HG03060 (cell line): ENCODE measurements at regions not wholly inside any gene's neighbourhood (a gene's known extent, or its start where the extent isn't known, plus 50 kb on each side); places are given as distances from the start of the nearest gene placed in this dataset.
"Not testable (repeated sequence)": the region's sequence is repeated elsewhere in the genome, so short reads cannot be mapped to it uniquely, and the experiment has no call there.

Experiments
- ATAC-seq: cut with Tn5 transposase; IDR thresholded peaks from one replicate; pipeline ENCODE4 v1.9.1; 2021; ENCODE audit warnings: low read depth, moderate number of reproducible peaks; ENCODE audit not compliant: unreplicated experiment

- no peak for ATAC-seq
Observed at GRCh38 chr2:122034777-122035176, 279.3 kb downstream of the TSN start.

GRCh38 chr2:122038816-122039215, 283.4 kb downstream of the TSN start:
- not testable (repeated sequence) for ATAC-seq

GRCh38 chr2:122041455-122041854, 286.0 kb downstream of the TSN start:
- no peak for ATAC-seq

DNA sequence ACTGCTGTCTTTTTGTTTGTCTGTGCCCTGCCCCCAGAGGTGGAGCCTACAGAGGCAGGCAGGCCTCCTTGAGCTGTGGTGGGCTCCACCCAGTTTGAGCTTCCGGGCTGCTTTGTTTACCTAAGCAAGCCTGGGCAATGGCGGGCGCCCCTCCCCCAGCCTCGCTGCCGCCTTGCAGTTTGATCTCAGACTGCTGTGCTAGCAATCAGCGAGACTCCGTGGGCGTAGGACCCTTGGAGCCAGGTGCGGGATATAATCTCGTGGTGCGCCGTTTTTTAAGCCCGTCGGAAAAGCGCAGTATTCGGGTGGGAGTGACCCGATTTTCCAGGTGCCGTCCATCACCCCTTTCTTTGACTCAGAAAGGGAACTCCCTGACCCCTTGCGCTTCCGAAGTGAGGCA, 296.2 kb downstream of the TSN start:
- not testable (repeated sequence) for ATAC-seq

DNA sequence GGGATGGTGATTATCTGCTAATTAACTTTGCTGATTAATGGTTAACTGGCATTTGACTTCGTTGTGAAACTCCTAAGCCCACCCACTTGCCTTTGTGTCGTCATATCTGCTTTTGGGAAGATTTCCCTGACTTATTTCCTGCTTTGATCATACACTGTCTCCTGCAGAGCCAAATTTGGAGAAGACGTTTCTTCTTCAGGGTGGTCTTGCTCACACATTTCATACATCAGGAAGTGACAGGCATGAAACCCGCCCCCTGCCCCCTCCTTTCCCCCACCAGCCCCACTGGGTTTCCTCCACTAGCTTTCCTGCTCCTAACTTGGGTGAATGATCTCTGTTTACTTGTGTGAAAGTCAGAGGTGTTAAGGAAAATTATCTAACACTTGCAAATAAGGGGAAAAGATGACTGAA, 300.1 kb downstream of the TSN start:
- ATAC-seq = no peak

DNA sequence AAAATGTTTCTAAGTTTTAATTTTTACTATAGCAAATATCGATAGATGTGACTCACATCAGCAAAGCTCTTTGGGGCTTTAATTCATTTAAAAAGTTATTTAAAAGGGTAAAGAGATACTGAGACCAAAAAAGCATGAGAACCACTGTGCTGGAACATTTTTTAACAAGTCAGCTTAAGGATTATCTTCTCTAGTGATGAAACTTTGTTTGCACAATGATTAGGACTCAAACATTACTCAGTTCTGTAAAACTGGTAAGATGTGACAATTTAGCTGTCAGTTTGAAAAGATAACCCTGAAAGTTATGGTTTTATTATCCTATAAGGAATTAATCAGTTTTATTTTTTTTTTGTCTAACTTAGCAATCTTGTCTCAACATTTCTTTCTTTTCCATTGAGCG, 301.4 kb downstream of the TSN start:
- no peak for ATAC-seq

DNA sequence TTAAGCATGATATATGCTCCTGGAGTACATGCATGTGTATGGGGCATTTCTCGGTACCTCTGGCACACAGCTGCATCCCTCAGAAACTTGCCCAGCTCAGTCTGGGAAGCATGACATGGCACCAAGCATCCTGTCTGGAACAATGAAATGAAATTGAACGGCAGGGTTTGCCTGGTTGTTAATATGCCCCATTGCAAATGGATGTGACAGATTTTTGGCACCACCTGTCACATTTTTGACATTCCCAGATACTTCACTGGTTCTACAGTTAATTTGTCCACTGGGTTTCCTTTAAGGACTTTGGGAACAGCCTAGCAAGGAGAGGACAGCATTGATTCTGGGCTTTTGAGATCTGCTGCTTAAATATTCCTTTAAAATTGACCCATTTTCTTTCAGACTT, 305.8 kb downstream of the TSN start:
- no peak for ATAC-seq

DNA sequence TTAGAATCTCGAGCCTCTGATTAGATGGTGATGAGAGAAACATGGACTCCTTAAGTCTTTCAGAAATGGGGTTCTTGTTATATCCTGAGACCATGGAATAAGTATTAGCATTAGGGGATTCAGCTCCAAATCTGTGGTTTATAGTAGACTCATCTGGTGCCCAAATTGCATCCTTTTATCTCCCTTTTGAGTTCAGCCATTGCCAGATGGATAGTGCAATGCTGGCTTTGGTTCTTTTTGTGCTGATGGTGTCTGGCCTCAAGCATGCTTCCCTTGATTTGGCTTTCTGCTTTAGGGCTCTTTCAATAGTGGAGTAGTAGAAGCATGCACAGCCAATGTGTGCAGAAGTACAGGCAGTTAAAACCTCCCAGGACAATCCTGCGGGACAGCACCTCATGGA, 306.4 kb downstream of the TSN start:
- no peak for ATAC-seq

DNA sequence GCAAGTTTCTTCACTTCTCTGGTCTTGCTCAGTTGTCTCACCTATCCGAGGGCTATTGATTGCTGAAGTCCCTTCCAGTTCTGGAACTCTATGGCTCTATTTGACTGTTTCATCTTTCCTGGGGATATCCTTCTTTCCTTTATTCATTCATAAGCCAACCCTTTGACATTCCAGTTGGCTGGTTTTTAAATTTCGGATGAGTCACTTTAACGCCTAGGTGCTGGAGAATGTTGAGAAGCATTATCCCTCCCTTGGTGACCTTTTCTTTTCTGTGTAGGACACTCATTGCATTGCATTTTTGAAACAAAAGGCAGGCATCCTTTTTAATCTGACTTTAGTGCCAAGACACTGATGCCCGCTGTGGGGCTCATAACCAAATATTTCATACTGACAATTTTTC, 307.1 kb downstream of the TSN start:
- no peak for ATAC-seq

- no peak for ATAC-seq
Observed at GRCh38 chr2:122063716-122064115, 308.3 kb downstream of the TSN start.

DNA sequence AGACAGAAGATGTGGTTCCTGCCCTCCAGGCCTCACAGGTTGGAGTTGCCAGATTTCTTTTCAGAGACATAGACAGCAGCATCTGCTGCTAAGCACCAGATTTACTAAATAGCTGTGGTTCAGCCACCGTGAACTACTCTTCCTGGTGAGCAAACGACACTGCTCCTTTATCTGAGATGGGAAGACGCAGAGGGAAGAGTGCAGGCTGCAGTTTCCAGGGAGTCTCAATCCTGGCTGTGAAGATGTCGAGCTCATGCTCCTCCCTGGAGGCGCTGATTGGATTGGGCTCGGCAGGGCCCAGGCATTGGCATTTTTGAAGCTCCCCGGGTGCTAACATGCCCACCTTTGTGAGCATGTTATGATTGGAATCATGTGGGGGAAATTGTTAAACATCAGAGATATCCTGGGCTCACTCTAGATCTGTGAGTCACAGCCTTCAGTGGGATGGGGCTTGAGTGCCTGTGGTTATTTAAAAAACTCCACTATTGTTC, 314.8 kb downstream of the TSN start:
- ATAC-seq = no peak

DNA sequence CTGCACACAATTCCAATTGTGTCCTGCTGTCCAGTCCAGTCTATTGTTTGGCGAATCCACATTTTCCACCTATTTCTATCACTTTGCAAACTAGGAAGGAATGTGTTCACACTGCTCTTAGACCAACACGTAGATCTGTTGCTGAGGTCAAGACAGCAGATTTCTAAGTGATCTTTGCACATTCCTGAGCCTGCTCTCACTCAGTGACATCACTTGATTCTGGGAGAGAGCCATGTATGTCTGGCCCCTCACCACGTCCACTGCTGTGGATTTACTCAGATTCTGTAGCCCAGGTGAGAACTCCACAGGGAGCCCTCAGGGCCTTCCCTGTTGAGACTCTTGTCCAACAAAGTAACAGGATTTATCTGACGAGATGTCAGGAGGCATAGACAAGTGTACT, 317.2 kb downstream of the TSN start:
- ATAC-seq = no peak

GRCh38 chr2:122074201-122074600, 318.8 kb downstream of the TSN start:
- no peak for ATAC-seq

DNA sequence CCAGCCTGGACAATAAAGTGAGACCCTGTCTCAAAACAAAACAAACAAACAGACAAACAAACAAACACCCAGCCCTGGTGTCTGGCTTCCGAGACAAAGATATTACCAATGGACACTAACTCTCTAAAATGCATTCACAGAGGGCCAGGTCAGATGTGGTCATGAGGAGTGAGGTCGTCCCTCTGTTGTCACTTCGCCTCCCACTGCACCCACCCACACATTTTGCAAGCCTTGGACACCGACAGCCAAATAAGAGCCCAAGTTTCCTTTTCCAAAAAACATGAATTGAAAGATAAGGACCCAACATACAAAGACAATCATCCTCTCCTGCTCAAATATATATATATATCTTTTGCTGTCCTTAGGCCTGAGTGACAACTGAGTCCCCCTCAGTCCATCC, 319.9 kb downstream of the TSN start:
- no peak for ATAC-seq

GRCh38 chr2:122077114-122077513, 321.7 kb downstream of the TSN start:
- no peak for ATAC-seq

GRCh38 chr2:122077771-122078170, 322.3 kb downstream of the TSN start:
- ATAC-seq = no peak

DNA sequence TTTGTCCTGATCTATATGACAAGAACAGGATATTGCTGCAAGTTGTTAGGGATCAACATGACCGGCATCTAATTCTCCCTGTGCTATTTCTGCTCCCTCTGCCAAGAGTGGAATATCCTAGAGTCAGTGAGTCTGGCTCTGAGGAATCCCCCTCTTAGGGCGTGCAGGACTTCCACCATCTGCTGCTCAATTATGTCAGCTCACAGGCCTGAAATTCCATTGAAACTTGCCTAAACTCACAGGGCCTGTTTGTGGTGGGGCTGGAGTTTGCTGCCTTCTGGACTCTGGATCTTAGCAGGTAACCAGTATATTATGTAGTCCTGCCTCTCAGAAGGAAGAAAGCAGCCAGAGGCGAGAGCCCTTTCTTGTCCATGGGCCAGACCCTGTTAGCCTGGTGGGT, 323.0 kb downstream of the TSN start:
- no peak for ATAC-seq

DNA sequence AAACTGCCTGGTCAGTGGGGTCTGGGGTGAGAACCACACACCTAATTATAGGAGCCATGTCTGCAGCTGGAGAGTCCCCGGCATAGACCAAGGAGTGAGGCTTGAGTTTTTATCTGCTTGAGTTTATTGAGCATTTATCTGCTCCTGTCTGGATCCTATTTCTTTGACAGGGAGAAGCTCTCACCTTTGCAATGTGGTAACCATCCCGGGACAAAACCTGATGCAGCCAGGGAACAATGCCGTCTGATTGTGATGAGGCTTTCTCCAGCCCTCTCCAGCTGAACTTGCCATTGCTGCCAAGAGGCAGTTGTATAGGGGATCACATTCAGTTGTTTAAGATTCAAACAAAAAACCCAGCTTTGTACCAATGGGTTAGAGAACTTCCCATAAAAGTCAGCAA, 324.4 kb downstream of the TSN start:
- ATAC-seq = no peak

DNA sequence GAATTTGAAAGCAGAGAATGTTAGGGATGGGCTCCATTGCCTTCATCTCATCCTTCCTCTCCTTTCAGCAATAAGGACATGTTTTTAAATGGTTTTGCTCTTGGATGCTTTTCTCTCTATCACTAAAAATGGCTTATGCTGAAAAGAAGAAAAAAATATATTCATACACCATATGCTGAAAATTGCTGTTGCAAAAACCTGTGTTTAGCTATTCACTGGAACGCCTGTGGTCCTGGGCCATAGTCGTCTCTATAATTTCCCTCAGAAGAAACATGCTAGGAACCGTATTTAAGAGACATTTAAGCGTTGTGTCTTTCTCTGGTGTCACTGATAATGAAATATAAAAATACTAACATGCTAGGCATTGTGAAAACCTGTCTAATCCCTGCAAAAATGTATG, 324.9 kb downstream of the TSN start:
- no peak for ATAC-seq

GRCh38 chr2:122080871-122081270, 325.4 kb downstream of the TSN start:
- no peak for ATAC-seq

GRCh38 chr2:122081751-122082150, 326.3 kb downstream of the TSN start:
- ATAC-seq = no peak

DNA sequence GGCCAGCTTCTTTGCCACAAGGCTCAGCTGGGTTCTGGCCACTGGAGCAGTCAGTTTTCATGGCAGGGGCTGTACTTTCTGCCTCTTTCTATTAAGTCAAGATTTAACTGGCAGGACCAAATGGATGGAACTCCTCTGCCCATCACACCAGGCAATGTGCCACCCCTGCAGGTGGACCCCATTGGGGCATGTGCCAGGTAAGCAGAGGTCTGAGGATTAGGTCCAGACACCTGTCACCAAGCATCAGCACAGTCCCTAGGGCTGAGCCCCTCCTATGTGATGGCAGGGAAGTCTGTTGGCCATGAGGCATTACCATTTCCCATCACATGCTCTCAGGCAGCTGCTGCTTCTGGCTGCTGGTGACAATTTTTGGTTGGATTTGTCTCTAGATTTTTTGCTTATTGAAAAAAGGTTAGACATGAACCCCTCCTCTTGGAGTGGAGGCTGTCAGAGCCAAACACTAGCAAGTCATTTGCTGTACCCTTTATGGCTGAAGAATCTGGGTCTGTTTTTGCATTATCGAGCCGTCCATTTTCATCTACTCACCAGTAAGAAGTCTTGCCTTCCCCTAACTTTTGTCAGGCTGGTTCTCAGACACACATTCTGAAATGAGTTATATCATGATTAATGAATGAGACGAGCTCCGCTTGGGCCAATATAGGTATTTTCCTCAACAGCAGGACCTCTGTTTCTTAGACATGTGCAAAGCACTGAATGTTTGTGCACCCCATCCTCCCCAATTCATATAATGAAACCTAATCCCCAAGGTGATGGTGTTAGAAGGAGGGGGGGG, 328.0 kb downstream of the TSN start:
- ATAC-seq = no peak

DNA sequence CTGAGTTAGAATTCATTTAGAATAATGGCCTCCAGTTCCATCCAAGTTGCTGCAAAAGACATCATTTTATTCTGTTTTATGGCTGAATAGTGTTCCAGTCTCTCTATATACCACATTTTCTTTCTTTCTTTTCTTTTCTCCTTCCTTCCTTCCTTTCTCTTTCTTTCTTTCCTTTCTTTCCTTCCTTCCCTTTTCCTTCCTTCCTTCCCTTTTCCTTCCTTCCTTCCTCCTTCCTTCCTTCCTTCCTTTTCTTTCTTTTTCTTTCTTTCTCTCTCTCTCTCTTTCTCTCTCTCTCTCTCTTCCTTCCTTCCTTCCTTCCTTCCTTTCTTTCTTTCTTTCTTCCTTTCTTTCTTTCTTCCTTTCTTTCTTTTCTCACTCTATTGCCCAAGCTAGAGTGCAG, 330.2 kb downstream of the TSN start:
- ATAC-seq = not testable (repeated sequence)
